BE2C (cell line): ENCODE measurements at regions not wholly inside any gene's neighbourhood (a gene's known extent, or its start where the extent isn't known, plus 50 kb on each side); places are given as distances from the start of the nearest gene placed in this dataset.
"Not testable (repeated sequence)": the region's sequence is repeated elsewhere in the genome, so short reads cannot be mapped to it uniquely, and the experiment has no call there.

Source experiments
- DNase-seq: peaks from one replicate; pipeline ENCODE4 v3.0.0-alpha.2; 2020
- H3K27me3 ChIP-seq: fragments of 250-450 bp; sonication (Bioruptor Pico); 2 replicates; pipeline ENCODE4 v1.5.1; 2020; ENCODE audit warnings: mild to moderate bottlenecking
- H3K36me3 ChIP-seq: fragments of 250-450 bp; sonication (Bioruptor Pico); 2 replicates; pipeline ENCODE4 v1.5.1; 2020; ENCODE audit warnings: mild to moderate bottlenecking
- H3K4me1 ChIP-seq: fragments of 250-450 bp; sonication (Bioruptor Pico); 2 replicates; pipeline ENCODE4 v1.5.1; 2020
- H3K4me3 ChIP-seq: 2 replicates; pipeline ENCODE4 v1.5.1; 2011; ENCODE audit warnings: low read depth, low read length
- H3K9me3 ChIP-seq: fragments of 250-450 bp; sonication (Bioruptor Pico); 2 replicates; pipeline ENCODE4 v1.5.1; 2020
- TF ChIP-seq, protein P1 (sequence below): IDR thresholded peaks from 2 replicates; pipeline ENCODE4 v1.5.1; 2012; ENCODE audit warnings: mild to moderate bottlenecking, low read depth, low read length

- TF ChIP-seq, protein P1, sequence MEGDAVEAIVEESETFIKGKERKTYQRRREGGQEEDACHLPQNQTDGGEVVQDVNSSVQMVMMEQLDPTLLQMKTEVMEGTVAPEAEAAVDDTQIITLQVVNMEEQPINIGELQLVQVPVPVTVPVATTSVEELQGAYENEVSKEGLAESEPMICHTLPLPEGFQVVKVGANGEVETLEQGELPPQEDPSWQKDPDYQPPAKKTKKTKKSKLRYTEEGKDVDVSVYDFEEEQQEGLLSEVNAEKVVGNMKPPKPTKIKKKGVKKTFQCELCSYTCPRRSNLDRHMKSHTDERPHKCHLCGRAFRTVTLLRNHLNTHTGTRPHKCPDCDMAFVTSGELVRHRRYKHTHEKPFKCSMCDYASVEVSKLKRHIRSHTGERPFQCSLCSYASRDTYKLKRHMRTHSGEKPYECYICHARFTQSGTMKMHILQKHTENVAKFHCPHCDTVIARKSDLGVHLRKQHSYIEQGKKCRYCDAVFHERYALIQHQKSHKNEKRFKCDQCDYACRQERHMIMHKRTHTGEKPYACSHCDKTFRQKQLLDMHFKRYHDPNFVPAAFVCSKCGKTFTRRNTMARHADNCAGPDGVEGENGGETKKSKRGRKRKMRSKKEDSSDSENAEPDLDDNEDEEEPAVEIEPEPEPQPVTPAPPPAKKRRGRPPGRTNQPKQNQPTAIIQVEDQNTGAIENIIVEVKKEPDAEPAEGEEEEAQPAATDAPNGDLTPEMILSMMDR, result no peak
- Histone ChIP-seq H3K36me3 (no peaks in the 10 kb centered on the region), H3K27me3 (no peaks in the 10 kb centered on the region), H3K4me3 (no peak overlapping the region), H3K9me3 (no peaks in the 10 kb centered on the region), H3K4me1 (no peaks in the 10 kb centered on the region)
- no peak for DNase-seq
Observed at GRCh38 chr7:29639386-29639785, 75.8 kb downstream of the PRR15 start.

DNA sequence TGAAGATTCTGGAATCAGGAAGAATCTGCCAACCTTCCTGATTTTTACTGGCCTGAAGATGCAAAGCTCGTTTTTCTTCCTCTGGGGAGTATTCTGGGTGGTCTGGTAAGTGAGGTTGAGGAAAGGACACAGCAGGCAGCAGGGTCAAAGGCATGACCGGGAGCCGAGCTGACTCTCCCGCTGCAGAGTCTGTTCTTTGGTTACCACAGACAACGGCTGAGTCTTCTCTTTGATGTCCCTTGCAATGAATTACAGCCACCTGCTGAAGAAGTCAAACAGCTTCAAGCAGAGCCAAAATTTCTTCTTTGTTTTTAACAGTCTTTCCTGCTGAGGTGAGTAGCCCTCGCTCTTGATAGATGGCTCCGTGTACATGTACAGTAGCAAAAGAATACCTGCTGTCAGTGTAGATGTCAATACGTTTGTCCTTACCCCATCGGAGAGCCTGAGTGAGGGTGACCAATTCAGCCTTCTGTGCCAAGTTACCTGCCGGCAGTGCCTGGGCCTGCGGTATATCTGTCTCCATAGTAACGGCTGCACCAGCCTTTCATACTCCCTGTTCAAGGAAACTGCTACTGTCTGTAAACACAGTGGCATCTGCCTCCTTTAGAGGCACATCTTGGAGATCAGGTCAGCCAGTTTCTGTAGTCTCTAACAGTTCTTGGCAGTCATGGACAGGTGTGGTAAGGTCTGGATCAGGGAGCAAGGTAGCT lies 76.4 kb downstream of the PRR15 start:
- no peak for DNase-seq
- Histone ChIP-seq H3K4me3 (no peak overlapping the region), H3K27me3 (no peaks in the 10 kb centered on the region), H3K9me3 (no peaks in the 10 kb centered on the region), H3K4me1 (no peaks in the 10 kb centered on the region), H3K36me3 (no peaks in the 10 kb centered on the region)
- TF ChIP-seq, protein P1, result no peak

DNA sequence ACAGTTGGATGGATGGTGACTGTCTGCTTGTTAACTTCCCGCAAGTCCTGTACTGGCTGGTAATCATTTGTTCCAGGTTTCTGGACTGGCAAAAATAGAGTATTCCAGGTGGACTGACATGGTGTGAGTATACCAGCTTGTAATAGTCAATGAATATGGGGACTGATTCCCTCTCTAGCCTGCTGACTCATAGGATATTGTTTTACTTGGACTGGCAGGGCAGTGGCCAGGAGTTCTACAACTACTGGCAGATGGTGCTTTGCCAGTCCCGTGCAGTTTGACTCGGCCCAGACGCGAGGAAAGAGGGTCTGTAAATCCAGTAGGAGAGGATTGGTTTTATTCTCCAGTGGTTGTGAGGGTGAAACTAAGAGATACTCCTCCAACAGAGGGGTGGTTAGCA lies 78.0 kb downstream of the PRR15 start:
- no peaks in the 10 kb centered on the region for H3K27me3 ChIP-seq
- H3K4me3 ChIP-seq, result no peak overlapping the region
- no peaks in the 10 kb centered on the region for H3K4me1 ChIP-seq
- no peaks in the 10 kb centered on the region for H3K36me3 ChIP-seq
- TF ChIP-seq, protein P1, result no peak
- DNase-seq, result no peak
- no peaks in the 10 kb centered on the region for H3K9me3 ChIP-seq

GRCh38 chr7:29642494-29643155 lies 79.0 kb downstream of the PRR15 start:
- no peaks in the 10 kb centered on the region for H3K9me3 ChIP-seq
- no peak for DNase-seq
- no peak overlapping the region for H3K4me3 ChIP-seq
- H3K36me3 ChIP-seq, result no peaks in the 10 kb centered on the region
- no peaks in the 10 kb centered on the region for H3K27me3 ChIP-seq
- no peaks in the 10 kb centered on the region for H3K4me1 ChIP-seq
- TF ChIP-seq, protein P1, result no peak

DNA sequence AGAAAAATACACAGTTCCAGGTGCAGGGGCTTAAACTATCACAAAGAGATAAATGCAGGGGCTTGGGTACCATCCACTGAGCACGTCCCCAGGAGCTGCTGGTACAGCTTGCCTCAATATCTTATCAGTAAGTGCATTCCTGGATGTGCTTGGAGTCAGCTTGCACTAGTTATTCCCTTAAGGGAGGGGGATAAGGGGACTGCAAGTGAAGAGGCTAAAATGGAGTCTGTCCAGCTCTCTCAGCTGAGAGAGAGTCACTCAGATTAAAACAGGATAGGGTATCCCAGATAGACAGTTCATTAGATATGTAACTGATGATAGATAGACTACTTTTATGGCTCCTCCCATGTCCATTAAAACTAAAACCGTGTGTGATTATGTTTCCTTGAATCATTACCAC lies 82.5 kb downstream of the PRR15 start:
- not testable (repeated sequence) for H3K4me3 ChIP-seq, DNase-seq, H3K27me3 ChIP-seq, H3K4me1 ChIP-seq, H3K9me3 ChIP-seq, H3K36me3 ChIP-seq

DNA sequence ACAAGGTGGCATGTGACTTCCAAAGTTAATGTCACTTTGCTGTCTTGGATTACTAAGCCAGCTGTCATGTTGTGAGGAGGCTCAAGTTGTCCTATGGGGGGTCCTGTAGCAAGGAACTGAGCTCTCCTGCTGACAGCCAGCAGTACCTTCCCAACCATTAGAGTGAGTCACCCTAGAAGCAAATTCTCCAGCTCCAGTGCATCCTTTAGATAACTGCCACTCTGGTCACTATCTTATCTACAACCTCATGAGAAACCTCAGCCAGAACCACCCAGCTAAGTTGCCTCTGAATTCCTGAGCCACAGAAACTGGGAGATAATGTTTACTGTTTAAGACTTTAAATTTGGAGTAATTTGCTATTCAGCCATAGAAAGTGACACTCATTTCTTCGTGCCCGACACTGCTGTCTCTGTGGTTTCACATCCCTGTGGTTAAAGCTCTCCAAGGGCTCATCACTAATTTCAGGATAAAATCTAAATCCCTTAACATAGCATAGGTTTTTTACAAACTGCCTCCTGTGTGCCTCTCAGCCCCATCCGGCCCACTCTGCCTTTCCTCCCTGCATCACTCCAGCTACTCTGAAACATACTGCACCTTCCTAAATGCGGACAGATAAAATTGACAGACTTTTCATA lies 83.5 kb downstream of the PRR15 start:
- no peaks in the 10 kb centered on the region for H3K36me3 ChIP-seq

DNA sequence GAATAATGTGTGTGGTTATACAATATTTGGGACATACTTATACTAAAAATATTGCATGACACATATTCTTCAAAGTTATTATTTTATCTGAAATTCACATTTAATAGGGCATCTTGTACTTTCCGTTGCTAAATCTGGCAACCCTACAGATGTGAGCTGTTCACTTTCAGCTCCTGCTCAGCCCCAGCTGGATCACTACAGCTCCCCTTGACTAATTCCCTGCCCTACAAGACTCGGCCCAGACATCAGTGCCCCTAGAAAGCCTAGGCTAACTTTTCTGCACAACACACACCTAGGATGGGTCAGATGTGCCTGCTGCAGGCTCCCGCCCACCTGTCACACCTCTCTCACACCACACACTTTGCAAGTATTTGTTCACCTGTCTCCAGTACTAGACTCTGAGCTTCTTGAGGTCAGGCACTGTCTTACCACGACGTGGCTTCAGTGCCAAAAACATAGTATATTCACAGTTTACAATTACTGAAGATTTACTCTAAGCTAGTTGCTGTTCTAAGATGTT lies 84.1 kb downstream of the PRR15 start:
- not testable (repeated sequence) for H3K27me3 ChIP-seq, H3K9me3 ChIP-seq, H3K4me3 ChIP-seq, H3K4me1 ChIP-seq, DNase-seq, H3K36me3 ChIP-seq

More for the DNA sequence above, 83.5 kb downstream of the PRR15 start:
- Histone ChIP-seq H3K27me3 (no peaks in the 10 kb centered on the region), H3K4me3 (no peak overlapping the region), H3K9me3 (no peaks in the 10 kb centered on the region), H3K4me1 (no peaks in the 10 kb centered on the region)
- TF ChIP-seq, protein P1, result no peak
- no peak for DNase-seq
